HCT116 (cell line): ENCODE measurements at regions not wholly inside any gene's neighbourhood (a gene's known extent, or its start where the extent isn't known, plus 50 kb on each side); places are given as distances from the start of the nearest gene placed in this dataset.

ENCODE experiments used
- ATAC-seq: fragments of 200-7000 bp; cut with Tn5 transposase; 2 replicates; pipeline ENCODE4 v1.9.1; 2020; ENCODE audit warnings: mild to moderate bottlenecking, moderate library complexity
- BruUV-seq: library from RNA; stranded (reverse); fragments of 400-500 nt; replicated peaks from 2 replicates; lab custom pipeline; 2021; lab: Mats Ljungman, UMichigan
- CTCF ChIA-PET: fragments of 300-600 bp; sonication (Branson Sonifier 250); formaldehyde crosslinking; loops from one replicate; lab custom pipeline; 2021; ENCODE audit warnings: antibody characterized with exemption; lab: Charles Lee
- POLR2A ChIA-PET: fragments of 300-600, 350-600 bp; sonication (Branson Sonifier 250); formaldehyde crosslinking; loops from one replicate; lab custom pipeline; 2021; ENCODE audit warnings: antibody characterized with exemption; lab: Charles Lee
- RAD21 ChIA-PET, 2 experiments: fragments of 300-600 bp; sonication (Branson Sonifier 250); formaldehyde crosslinking; loops; one replicate each; lab custom pipeline; 2023; ENCODE audit warnings: low total read pairs in 2 of 2; ENCODE audit not compliant: uncharacterized antibody in 2 of 2, unreplicated experiment in 2 of 2, low non-redundant PET in 1 of 2; lab: Charles Lee
- DNase-seq: peaks from one replicate; pipeline ENCODE4 v3.0.0-alpha.2; 2010; ENCODE audit warnings: low read depth, low spot score
- H2AFZ ChIP-seq: fragments of 200-600 bp; shearing (Covaris generic), sonication (generic); 2 replicates; pipeline ENCODE4 v1.6.1; 2017; ENCODE audit warnings: low read depth, mixed run types, mixed read lengths, antibody characterized with exemption, low read length; ENCODE audit not compliant: poor library complexity, severe bottlenecking
- H3K27ac ChIP-seq: 2 replicates; pipeline ENCODE4 v1.5.1; 2012; ENCODE audit warnings: low read depth, low read length
- H3K27me3 ChIP-seq: fragments of 200-600 bp; sonication (generic); 2 replicates; pipeline ENCODE4 v1.6.1; 2016; ENCODE audit warnings: mixed run types, low read length, mixed read lengths; ENCODE audit not compliant: insufficient read depth
- H3K36me3 ChIP-seq, 2 experiments: fragments of 200-500 bp in 1 of 2; fragments of 200-600 bp in 1 of 2; sonication (Bioruptor generic) in 1 of 2; sonication (generic) in 1 of 2; 2 replicates each; pipeline versions ENCODE4 v1.5.1 to v1.6.1; 2014 to 2016; ENCODE audit warnings: low read length in 2 of 2, inconsistent platforms in 1 of 2, mixed read lengths in 1 of 2, mixed run types in 1 of 2; ENCODE audit not compliant: insufficient read depth in 2 of 2, control insufficient read depth in 1 of 2
- H3K4me1 ChIP-seq, 2 experiments: fragments of 200-600 bp in 1 of 2; sonication (generic) in 1 of 2; 2 replicates each; pipeline versions ENCODE4 v1.5.1 to v1.6.1; 2012 to 2017; ENCODE audit warnings: low read length in 2 of 2, inconsistent platforms in 1 of 2, mild to moderate bottlenecking in 1 of 2, mixed read lengths in 1 of 2, mixed run types in 1 of 2, moderate library complexity in 1 of 2; ENCODE audit not compliant: insufficient read depth in 2 of 2, control insufficient read depth in 1 of 2
- H3K4me2 ChIP-seq: fragments of 200-600 bp; sonication (generic); 2 replicates; pipeline ENCODE4 v1.6.1; 2017; ENCODE audit warnings: mixed run types, low read length, mixed read lengths
- H3K4me3 ChIP-seq, 2 experiments: fragments of 200-600 bp in 1 of 2; sonication (generic) in 1 of 2; replicated peaks in 1 of 2; 2 replicates each; pipeline ENCODE4 v1.5.1; 2011 to 2016; ENCODE audit warnings: low read length in 2 of 2, control low read depth in 1 of 2, low read depth in 1 of 2, mild to moderate bottlenecking in 1 of 2, mixed read lengths in 1 of 2, mixed run types in 1 of 2
- H3K79me2 ChIP-seq: fragments of 200-600 bp; sonication (generic); 2 replicates; pipeline ENCODE4 v1.6.1; 2017; ENCODE audit warnings: mild to moderate bottlenecking, mixed run types, low read length, moderate library complexity, mixed read lengths; ENCODE audit not compliant: insufficient read depth
- H3K9ac ChIP-seq: fragments of 200-600 bp; sonication (generic); 2 replicates; pipeline ENCODE4 v1.6.1; 2016; ENCODE audit warnings: low read length, mixed read lengths
- H3K9me2 ChIP-seq: fragments of 200-600 bp; sonication (generic), shearing (Covaris generic); 2 replicates; pipeline ENCODE4 v1.6.1; 2017; ENCODE audit warnings: mixed run types, mild to moderate bottlenecking, moderate library complexity; ENCODE audit not compliant: insufficient read depth
- H3K9me3 ChIP-seq, 2 experiments: fragments of 200-500 bp in 1 of 2; fragments of 200-600 bp in 1 of 2; sonication (Bioruptor generic) in 1 of 2; sonication (generic) in 1 of 2; 2 replicates each; pipeline ENCODE4 v1.6.1; 2014 to 2017; ENCODE audit warnings: low read length in 2 of 2, mixed read lengths in 2 of 2, inconsistent platforms in 1 of 2, low read depth in 1 of 2, mild to moderate bottlenecking in 1 of 2, mixed run types in 1 of 2, moderate library complexity in 1 of 2; ENCODE audit not compliant: control insufficient read depth in 1 of 2, insufficient read depth in 1 of 2
- H4K20me1 ChIP-seq: fragments of 200-600 bp; sonication (generic), shearing (Covaris generic); 2 replicates; pipeline ENCODE4 v1.6.1; 2017; ENCODE audit warnings: mixed run types, mild to moderate bottlenecking, moderate library complexity; ENCODE audit not compliant: insufficient read depth
- CEBPB ChIP-seq: IDR thresholded peaks from 2 replicates; pipeline ENCODE4 v1.6.1; 2012; ENCODE audit warnings: low read depth
- EGR1 ChIP-seq: IDR thresholded peaks from 2 replicates; pipeline ENCODE4 v1.6.1; 2012; ENCODE audit warnings: low read depth
- EZH2phosphoT487 ChIP-seq: fragments of 200-600 bp; IDR thresholded peaks from 2 replicates; pipeline ENCODE4 v1.6.1; 2018; ENCODE audit warnings: antibody characterized with exemption, borderline replicate concordance
- JUND ChIP-seq: IDR thresholded peaks from 2 replicates; pipeline ENCODE4 v1.6.1; 2012
- POLR2A ChIP-seq: IDR thresholded peaks from 2 replicates; pipeline ENCODE4 v1.7.0; 2011; ENCODE audit warnings: borderline replicate concordance; ENCODE audit not compliant: insufficient read depth, insufficient read length; ENCODE audit errors: extremely low read depth
- POLR2AphosphoS5 ChIP-seq: IDR thresholded peaks from 2 replicates; pipeline ENCODE4 v1.6.1; 2011; ENCODE audit warnings: mild to moderate bottlenecking, low read depth, low read length, moderate library complexity
- RAD21 ChIP-seq: IDR thresholded peaks from 2 replicates; pipeline ENCODE4 v1.6.1; 2012; ENCODE audit warnings: low read depth, mild to moderate bottlenecking
- SIN3A ChIP-seq: IDR thresholded peaks from 2 replicates; pipeline ENCODE4 v1.6.1; 2012; ENCODE audit warnings: low read depth
- SP1 ChIP-seq: IDR thresholded peaks from 2 replicates; pipeline ENCODE4 v1.6.1; 2012; ENCODE audit warnings: low read depth
- SRF ChIP-seq: IDR thresholded peaks from 2 replicates; pipeline ENCODE4 v1.6.1; 2012; ENCODE audit warnings: low read depth
- TCF7L2 ChIP-seq: IDR thresholded peaks from 2 replicates; pipeline ENCODE4 v1.7.0; 2011; ENCODE audit warnings: borderline replicate concordance, inconsistent platforms; ENCODE audit not compliant: insufficient read depth, insufficient read length; ENCODE audit errors: extremely low read depth
- YY1 ChIP-seq: IDR thresholded peaks from 2 replicates; pipeline ENCODE4 v1.6.1; 2011; ENCODE audit warnings: low read length, low read depth, moderate library complexity, mild to moderate bottlenecking; ENCODE audit not compliant: insufficient replicate concordance; ENCODE audit errors: extremely low read depth
- ZNF274 ChIP-seq: fragments of 200-500 bp; sonication (Bioruptor generic); IDR thresholded peaks from 2 replicates; pipeline ENCODE4 v1.6.1; 2014; ENCODE audit warnings: mild to moderate bottlenecking, low read depth, low read length, inconsistent platforms
- intact Hi-C: fragments of 100-400 bp; cut with micrococcal nuclease; formaldehyde crosslinking; loops from 2 replicates; pipeline ENCODE4 v1.10.0; 2022
- TF ChIP-seq, protein P1 (sequence below): IDR thresholded peaks from 2 replicates; pipeline ENCODE4 v1.6.1; 2011; ENCODE audit warnings: mild to moderate bottlenecking, low read length, moderate library complexity; ENCODE audit not compliant: insufficient replicate concordance; ENCODE audit errors: extremely low read depth
- TF ChIP-seq, protein P2 (sequence below): IDR thresholded peaks from 2 replicates; pipeline ENCODE4 v1.6.1; 2012; ENCODE audit warnings: low read depth
- TF ChIP-seq, protein P3 (sequence below): IDR thresholded peaks from 2 replicates; pipeline ENCODE4 v1.6.1; 2012

DNA sequence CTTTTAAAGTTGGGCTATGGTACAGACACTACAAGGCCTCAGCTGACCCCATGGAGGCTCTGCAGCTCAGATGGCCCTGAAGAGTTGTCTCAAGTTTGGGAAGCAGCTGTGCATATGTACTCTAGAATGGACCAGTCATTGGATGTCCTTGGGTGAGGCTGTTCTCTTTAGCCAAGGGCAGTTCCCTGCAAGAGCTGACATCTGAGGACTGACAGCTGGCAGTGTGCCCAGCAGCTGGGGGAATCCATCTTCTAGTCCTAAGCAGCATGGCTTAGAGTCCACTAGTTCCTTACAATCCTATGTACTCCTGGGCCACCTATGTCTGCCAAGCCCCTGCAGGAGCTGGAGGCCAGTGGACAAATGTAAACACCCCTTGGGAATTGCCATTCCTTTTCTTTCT, 76.5 kb downstream of the C11orf91 start:
- Histone ChIP-seq H3K9me3 (no peaks in the 10 kb centered on the region), H3K4me1 (no peaks in the 10 kb centered on the region), H3K27me3 (no peaks in the 10 kb centered on the region), H3K9me2 (no peaks in the 10 kb centered on the region), H2AFZ (no peak overlapping the region), H4K20me1 (no peaks in the 10 kb centered on the region), H3K4me3 (no peak overlapping the region), H3K4me2 (no peak overlapping the region), H3K79me2 (no peaks in the 10 kb centered on the region), H3K9ac (no peak overlapping the region), H3K27ac (no peak overlapping the region), H3K36me3 (no peaks in the 10 kb centered on the region)
- BruUV-seq = no TSS peak
- intact Hi-C loops = no loop called here
- POLR2A ChIA-PET = interaction anchor here (0.7 kb wide), 1 partner anchor 9 kb away, joined by 3 read pairs; no protein-coding TSS in a partner anchor
- DNase-seq (no peak), ATAC-seq (no peak)
- RAD21 ChIA-PET = no interaction called here
- CTCF ChIA-PET = no interaction called here
- TF ChIP-seq YY1 = no peak
- TF ChIP-seq ZNF274 = no peak
- no peak for TF ChIP-seq SP1
- TF ChIP-seq JUND = no peak

DNA sequence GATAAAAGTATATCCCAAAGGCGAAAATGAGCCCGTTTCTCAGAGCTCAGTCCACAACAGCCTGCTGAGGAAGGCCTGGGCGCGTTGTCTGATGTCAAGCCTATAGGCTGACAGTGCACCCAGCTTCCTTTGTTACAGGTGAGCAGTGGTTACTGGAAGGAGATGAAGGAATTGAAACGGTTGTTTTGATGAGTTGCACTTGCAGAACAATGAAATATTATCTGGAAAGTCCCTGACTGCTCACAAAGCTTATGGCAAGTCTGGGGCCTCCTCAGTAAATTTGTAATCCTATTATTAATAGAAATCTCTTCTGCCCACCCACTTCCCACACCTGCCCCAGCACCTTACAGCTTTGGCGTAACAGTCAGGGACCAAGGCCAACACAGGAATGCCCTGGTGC, 77.8 kb downstream of the C11orf91 start:
- Histone ChIP-seq H3K4me3 (no peak overlapping the region), H3K27me3 (no peaks in the 10 kb centered on the region), H3K79me2 (no peaks in the 10 kb centered on the region), H4K20me1 (no peaks in the 10 kb centered on the region), H3K9me2 (no peaks in the 10 kb centered on the region), H2AFZ (no peak overlapping the region), H3K9ac (no peak overlapping the region), H3K27ac (no peak overlapping the region), H3K4me2 (no peak overlapping the region), H3K9me3 (no peaks in the 10 kb centered on the region), H3K36me3 (no peaks in the 10 kb centered on the region), H3K4me1 (no peaks in the 10 kb centered on the region)
- TF ChIP-seq TCF7L2 (no peak), EGR1 (no peak), CEBPB (no peak), JUND (no peak), SP1 (no peak), POLR2AphosphoS5 (no peak), SRF (no peak), ZNF274 (no peak), EZH2phosphoT487 (no peak), SIN3A (no peak), RAD21 (no peak), POLR2A (no peak)
- TF ChIP-seq, protein P1, sequence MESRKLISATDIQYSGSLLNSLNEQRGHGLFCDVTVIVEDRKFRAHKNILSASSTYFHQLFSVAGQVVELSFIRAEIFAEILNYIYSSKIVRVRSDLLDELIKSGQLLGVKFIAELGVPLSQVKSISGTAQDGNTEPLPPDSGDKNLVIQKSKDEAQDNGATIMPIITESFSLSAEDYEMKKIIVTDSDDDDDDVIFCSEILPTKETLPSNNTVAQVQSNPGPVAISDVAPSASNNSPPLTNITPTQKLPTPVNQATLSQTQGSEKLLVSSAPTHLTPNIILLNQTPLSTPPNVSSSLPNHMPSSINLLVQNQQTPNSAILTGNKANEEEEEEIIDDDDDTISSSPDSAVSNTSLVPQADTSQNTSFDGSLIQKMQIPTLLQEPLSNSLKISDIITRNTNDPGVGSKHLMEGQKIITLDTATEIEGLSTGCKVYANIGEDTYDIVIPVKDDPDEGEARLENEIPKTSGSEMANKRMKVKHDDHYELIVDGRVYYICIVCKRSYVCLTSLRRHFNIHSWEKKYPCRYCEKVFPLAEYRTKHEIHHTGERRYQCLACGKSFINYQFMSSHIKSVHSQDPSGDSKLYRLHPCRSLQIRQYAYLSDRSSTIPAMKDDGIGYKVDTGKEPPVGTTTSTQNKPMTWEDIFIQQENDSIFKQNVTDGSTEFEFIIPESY = no peak
- TF ChIP-seq, protein P2, sequence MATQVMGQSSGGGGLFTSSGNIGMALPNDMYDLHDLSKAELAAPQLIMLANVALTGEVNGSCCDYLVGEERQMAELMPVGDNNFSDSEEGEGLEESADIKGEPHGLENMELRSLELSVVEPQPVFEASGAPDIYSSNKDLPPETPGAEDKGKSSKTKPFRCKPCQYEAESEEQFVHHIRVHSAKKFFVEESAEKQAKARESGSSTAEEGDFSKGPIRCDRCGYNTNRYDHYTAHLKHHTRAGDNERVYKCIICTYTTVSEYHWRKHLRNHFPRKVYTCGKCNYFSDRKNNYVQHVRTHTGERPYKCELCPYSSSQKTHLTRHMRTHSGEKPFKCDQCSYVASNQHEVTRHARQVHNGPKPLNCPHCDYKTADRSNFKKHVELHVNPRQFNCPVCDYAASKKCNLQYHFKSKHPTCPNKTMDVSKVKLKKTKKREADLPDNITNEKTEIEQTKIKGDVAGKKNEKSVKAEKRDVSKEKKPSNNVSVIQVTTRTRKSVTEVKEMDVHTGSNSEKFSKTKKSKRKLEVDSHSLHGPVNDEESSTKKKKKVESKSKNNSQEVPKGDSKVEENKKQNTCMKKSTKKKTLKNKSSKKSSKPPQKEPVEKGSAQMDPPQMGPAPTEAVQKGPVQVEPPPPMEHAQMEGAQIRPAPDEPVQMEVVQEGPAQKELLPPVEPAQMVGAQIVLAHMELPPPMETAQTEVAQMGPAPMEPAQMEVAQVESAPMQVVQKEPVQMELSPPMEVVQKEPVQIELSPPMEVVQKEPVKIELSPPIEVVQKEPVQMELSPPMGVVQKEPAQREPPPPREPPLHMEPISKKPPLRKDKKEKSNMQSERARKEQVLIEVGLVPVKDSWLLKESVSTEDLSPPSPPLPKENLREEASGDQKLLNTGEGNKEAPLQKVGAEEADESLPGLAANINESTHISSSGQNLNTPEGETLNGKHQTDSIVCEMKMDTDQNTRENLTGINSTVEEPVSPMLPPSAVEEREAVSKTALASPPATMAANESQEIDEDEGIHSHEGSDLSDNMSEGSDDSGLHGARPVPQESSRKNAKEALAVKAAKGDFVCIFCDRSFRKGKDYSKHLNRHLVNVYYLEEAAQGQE = no peak
- TF ChIP-seq, protein P3, sequence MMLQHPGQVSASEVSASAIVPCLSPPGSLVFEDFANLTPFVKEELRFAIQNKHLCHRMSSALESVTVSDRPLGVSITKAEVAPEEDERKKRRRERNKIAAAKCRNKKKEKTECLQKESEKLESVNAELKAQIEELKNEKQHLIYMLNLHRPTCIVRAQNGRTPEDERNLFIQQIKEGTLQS = no peak
- ATAC-seq (no peak), DNase-seq (no peak)
- BruUV-seq = no TSS peak
- intact Hi-C loops = no loop called here
- ChIA-PET POLR2A (no interaction called here), CTCF (no interaction called here), RAD21 (no interaction called here)
